Skeletal muscle cell (primary cell): ENCODE measurements at regions not wholly inside any gene's neighbourhood (a gene's known extent, or its start where the extent isn't known, plus 50 kb on each side); places are given as distances from the start of the nearest gene placed in this dataset.

ENCODE experiments used
- DNase-seq: peaks from one replicate; pipeline ENCODE4 v3.0.0-alpha.2; 2010; ENCODE audit warnings: low read depth
- H3K4me3 ChIP-seq: 2 replicates; pipeline ENCODE4 v1.5.1; 2011; ENCODE audit warnings: low read depth, mild to moderate bottlenecking, control low read depth, low read length, moderate library complexity

DNA sequence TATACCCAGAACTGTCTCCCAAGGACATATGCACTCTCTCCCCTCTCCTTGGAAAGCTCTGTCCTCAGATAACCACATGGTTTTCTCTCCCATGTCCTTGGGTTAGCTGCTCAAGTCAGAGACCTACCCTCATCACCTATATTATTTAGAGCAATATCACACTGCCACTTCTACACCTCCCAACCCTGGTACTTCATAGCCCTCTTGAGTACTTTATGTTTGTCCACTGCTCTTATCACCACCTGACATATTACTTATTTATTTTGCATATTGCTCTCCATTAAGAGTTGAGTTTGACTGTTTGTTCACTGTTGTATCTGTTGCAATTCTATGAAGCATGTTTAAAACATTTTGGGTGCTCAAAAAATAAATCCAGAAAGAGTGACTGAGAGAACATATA lies 126.3 kb upstream of the ATP1B1 start:
- H3K4me3 ChIP-seq = no peak overlapping the region
- no peak for DNase-seq

DNA sequence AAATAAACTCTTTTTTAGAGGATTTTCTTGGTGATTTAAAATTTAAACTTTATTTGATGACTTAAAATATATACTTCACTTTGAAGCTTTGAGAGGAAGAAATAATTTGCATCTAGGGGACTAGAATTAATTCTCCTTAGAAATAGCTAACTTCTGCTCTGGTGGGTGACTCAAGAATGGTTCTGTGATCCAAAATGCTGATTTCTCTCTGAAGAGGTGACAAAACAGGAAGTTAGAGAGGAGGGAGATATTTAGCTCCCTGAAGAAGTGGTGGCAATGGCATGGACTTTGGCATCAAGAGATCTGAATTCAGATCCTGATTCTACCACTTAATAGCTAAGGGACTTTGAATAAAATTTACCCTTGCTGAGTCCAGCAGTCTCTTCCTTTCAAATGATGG lies 125.8 kb upstream of the ATP1B1 start:
- H3K4me3 ChIP-seq = no peak overlapping the region
- DNase-seq = no peak

DNA sequence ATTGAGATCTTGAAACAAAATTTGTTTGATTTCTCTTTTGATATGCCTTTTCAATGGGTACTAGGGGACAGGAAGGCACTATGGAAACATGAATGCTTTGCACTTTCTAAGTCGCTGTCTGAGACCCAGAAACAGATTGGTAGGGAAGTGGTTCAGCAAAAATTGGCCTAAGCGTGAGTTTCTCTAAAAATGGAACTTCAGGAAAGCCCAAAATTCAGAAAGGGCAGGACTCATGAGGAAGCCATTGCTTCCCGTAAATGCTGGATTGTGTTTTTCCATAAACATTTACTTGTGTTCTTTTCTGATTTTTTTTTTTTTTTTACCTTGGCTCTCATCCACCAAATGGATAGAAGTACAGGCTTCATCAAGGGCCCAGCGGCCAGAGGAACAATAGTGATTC lies 123.7 kb upstream of the ATP1B1 start:
- no peak overlapping the region for H3K4me3 ChIP-seq
- no peak for DNase-seq

DNA sequence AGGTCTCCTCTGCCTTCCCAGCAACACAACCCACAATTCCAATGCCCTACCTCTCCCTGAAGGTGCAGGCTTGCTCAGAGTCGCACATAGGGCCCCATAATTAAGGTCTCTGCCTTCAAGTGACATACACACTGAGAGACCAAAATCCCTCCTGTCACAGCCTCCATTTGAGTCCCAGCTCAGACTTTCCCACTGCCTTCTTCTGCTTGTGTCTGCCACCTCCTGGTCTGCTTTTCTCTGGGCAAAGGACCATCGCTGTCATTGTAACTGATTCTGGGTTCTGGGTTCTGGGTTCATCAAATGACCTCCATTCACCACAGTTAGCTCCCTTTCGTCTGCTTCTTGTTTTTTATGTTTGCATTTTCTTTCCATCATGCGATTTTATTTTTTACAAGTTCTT lies 119.2 kb upstream of the ATP1B1 start:
- no peak overlapping the region for H3K4me3 ChIP-seq
- no peak for DNase-seq

DNA sequence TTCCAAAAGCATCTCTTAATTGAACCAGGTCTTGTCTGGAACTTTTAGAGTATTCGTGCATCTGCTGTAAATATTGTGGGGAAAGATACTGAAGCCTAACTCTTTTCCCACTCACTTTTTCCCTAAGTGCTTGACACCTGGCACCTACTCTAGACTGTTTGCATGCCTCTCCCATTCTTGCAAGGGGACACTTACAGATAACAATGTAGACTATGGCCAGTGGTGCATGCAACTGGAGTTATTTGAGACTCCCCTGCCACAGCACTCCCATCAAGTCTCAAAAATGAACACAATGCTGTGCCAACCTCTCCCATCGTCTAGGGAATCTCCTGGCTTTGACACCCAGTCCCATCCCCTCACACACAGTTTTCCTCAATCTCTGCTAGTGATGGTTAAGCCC lies 118.6 kb upstream of the ATP1B1 start:
- no peak for DNase-seq
- no peak overlapping the region for H3K4me3 ChIP-seq

DNA sequence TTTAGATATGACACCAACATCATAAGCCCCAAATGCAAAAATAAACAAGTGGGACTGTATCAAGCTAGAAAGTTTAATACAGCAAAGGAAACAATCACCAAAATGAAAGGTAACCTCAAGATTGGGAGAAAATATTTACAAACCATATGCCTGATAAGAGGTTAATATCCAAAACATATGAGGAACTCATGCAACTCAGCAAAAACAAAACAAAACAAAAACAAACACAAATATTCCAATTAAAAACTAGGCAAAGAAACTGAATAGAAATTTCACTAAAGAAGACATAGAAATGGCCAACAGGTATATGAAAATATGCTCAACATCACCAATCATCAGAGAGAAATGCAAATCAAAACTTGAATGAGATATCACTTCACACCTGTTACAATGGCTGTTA lies 116.5 kb upstream of the ATP1B1 start:
- no peak for DNase-seq
- H3K4me3 ChIP-seq = no peak overlapping the region

DNA sequence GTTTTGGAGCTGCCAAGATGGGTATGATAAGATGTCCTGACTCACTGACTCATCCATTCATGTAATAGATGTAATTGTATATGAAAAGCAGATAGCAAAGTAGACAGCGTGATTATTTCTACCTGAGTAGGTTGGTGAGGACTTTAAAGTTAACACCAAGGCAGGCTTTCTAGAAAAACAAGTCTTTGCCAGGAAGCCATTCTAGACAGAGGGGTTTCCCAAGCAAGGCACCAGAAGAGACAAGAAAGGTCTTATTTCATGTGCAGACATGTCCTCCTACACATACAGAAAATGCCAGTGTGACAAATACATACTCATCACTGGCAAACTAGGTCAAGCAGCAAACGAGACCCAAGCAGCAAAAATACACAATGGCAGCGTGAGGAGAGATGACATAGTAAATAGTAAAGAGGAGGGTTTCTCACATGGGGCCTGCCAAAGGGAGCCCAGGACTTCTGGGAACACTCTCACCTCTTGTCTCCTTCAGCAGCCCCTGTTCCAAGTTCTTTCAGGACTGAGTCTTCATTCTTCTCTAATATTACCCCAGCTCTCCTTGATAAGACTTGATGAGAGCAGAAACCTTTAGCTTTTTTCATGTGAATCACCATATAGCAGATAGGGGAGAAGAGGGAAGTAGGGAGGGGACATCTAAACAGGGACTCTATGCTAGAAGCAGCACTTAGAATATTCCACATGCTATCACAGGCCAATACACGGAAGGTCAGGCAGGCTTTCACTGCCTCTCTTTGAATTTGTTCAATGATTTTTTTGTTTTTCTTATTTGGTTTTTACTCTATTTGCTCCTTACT lies 114.6 kb upstream of the ATP1B1 start:
- DNase-seq = no peak
- no peak overlapping the region for H3K4me3 ChIP-seq

DNA sequence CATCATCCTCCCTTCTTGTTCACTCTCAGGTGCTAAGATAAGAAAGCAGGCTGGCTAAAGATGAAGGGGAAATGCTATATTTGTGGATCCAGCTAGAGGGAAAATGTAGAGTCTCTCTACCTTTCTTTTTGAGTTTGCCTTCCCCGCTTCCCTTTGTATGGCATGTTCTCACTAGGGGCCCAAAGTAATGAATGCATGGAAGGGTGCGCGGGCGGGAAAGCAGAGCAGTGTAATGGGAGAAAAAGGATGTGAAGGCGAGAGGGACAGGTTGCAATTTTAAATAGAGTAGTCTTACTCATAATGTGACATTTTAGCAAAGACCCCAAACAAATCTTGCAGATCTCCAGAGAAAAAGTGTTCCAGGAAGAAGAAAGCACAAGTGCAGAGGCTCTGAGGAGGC lies 105.1 kb upstream of the ATP1B1 start:
- H3K4me3 ChIP-seq = no peak overlapping the region
- no peak for DNase-seq

DNA sequence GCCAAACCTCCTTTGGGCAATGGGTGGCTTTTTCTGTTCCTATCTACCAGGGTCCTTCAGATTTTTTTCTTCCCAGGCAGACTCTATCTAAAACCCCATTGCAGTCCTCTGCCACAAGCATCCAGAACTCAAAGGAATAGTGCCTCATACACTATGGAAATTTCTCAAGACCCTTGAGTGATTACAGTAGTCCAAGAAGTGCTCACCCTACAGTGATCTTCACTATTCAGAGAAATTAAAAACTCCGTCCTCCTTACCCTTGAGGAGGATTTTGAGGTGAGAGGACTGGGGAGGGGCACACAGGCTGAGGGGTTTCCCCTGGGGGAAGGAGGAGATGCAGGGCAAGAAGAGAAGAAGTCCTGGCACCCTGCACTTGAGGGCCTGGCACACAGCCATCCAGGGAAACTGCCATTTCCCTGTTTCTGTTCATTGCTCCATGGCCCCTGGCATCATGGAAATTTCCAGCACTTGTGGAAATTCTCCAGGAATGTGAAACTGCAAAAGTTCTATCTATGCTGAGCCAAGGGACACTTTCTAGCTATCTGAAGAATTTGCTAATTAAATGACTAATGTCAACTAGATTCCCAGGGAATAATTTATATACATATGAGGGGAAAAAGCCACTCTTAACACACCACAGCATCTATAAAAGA lies 102.5 kb upstream of the ATP1B1 start:
- DNase-seq = no peak
- no peak overlapping the region for H3K4me3 ChIP-seq

DNA sequence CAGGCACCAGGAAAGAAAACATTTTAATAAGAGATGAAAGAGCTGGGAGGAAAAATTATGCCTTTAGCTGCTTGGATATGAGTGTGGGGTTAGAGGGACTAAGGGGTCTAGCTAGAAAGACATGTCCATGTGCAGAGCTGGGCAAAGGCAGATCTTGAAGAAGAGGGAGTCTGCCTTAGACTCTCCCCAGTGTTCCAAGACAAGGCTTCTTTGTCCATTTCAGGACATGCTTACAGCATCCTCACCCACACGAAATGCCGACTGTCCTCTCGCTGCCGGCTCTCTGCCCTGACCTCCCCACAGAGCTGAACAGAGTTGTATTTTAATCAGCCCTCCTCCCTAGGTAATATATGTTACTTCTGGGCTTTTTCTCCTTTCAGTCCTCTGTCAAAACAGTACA lies 100.7 kb upstream of the ATP1B1 start:
- DNase-seq = no peak
- no peak overlapping the region for H3K4me3 ChIP-seq

DNA sequence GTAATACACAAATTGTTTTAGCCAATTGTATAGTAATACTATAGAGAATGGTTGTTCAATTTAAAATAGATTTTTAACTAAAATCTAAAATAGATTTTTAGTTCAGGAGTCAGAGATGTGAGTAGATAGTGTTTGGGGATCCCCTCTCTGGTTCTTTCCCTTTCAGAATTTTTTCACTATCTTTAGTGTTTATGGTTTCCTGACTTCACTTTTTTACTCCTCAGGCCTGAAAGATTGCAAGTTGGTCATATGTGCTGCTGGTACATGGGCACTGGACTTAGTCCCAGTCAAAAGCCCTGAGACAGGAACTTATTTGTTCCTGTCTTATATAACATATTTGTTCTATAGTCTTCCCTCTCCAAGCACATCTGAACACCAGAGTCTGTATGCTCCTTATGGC lies 96.8 kb upstream of the ATP1B1 start:
- no peak overlapping the region for H3K4me3 ChIP-seq
- DNase-seq = no peak

DNA sequence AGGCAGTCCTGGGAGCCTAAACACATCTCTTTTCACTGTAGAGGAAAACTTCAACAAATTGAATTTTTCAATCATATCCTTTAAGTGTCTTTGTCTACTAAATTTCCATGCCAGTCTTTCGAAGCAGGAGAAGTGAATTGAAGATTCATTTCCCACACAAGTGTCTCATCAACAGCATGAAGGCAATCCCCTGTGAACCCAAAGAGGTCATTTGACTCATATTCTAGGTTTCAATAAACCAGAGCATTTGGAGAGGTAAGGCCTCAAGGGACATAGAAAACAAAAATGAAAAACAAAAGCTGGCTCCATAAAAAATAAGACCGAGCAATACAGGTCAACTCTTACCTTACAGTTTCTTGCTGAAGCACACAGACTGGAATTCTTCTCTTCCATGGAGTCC lies 94.1 kb upstream of the ATP1B1 start:
- H3K4me3 ChIP-seq = no peak overlapping the region
- no peak for DNase-seq

DNA sequence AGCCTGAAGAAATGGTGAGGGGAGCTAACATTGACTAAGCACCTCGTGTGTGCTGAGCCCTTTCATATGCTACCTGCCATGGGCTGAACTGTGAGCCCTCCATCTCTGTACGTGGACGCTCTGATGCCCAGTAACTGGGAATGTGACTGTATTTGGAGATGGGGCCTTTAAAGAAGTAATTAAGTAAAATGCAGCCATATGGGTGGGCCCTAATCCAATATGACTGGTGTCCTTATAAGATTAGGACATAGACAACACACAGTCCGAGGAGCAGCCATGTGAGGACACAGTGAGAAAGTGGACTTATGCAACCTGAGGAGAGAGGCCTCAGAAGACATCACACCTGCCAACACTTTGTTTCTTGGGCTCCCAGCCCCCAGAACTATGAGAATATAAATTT lies 92.7 kb upstream of the ATP1B1 start:
- no peak for DNase-seq
- H3K4me3 ChIP-seq = no peak overlapping the region

DNA sequence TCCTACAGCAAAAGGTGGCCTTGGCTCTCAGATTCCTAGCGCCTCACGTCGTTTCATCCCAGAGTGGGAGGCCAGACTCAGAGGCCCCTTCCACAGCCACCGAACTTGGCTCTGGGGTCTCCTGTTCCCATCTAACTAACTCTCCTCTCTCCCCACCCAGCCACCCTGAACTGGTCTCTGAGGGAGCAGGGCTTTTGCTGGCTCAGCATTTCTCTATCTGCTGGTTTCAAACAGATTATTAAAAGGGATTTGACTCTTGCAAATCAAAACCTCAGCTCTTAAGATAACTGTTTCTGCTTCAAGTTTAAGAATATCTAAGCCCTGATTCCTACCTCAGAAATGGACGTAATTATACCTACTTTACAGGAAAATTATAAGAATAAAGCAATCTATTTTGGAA lies 91.0 kb upstream of the ATP1B1 start:
- no peak for DNase-seq
- H3K4me3 ChIP-seq = no peak overlapping the region

DNA sequence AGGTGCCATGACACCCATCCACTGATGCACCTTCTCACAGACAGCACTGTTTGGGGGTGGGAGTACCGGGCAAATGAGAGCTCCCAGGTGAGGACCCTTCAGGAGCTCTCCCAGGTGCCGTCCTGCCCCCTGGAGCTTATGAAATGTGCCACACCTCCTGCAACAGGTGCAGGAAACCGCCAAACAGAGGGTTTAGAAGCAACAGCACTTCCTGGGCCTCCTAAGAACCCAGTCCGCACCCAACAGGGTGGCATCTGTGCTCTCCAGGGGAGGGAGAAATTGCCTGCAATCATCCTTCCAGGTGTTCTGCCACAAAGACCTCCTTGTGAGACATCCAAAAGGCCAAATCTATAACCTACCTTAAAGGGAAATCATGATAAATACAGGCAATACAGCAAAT lies 87.7 kb upstream of the ATP1B1 start:
- DNase-seq = no peak
- no peak overlapping the region for H3K4me3 ChIP-seq

DNA sequence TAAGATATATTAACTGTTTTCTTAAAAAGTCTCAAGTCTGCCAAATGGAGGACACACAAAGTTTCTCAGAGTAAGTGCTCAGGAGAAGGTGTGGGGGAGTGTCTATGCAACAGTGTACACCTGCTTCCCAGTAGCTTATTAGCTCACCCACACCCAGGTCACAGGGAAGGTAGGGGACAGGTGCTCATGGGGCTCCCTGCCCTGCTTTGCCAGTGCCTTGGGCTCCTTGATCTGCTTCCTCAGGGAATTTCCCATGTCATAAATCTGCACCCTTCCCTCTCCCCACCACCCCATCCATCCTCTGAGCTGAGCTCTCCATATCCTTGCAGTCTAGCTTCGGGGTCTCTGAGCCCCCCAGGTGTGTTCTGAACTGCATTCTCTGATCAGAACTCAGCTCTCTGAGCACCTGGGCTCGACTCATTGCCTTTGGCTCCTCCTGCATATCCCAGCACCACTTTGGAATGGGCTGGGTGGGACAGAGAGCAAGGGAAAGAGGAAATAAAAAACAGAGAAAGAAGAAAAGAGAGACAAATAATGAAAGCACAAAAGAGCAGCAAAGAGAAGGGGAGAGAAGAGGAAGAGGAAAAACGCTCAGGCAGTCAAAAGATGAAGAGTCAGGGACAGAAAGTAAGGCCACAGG lies 87.0 kb upstream of the ATP1B1 start:
- no peak for DNase-seq
- no peak overlapping the region for H3K4me3 ChIP-seq

DNA sequence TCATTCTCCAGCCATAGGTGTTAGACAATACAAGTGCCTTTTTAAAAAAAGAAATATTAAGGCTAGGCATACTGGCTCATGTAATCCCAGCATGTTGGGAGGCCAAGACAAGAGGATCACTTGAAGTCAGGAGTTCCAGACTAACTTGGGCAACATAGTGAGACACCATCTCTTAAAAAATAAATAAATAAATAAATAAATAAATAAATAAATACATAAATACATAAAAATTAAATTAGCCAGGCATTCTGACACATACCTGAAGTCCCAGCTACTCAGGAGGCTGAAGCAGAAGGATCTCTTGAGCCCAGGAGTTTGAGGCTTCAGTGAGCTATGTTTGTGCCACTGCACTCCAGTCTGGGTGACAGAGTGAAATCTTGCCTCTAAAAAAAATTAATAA lies 85.8 kb upstream of the ATP1B1 start:
- no peak for DNase-seq

DNA sequence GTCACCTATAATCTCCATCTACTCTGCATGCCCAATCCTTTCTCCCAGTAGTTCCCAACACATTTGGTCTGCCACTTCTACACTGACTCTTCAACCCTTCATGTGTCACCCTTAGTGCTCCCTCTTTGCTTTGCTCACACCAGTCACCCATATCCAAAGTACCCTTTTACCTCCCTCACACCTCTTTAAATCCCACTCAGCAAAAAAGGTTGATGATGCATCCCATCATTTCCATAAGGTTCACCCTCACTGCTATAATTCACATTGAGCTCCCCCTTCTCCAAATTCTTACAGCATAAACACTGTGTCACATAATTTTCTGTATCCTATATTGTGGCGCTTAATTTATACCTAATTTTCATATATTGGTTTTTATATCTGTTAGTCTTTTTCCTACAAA lies 83.8 kb upstream of the ATP1B1 start:
- no peak for DNase-seq
- H3K4me3 ChIP-seq = no peak overlapping the region

More for the DNA sequence above, 85.8 kb upstream of the ATP1B1 start:
- H3K4me3 ChIP-seq = no peak overlapping the region

DNA sequence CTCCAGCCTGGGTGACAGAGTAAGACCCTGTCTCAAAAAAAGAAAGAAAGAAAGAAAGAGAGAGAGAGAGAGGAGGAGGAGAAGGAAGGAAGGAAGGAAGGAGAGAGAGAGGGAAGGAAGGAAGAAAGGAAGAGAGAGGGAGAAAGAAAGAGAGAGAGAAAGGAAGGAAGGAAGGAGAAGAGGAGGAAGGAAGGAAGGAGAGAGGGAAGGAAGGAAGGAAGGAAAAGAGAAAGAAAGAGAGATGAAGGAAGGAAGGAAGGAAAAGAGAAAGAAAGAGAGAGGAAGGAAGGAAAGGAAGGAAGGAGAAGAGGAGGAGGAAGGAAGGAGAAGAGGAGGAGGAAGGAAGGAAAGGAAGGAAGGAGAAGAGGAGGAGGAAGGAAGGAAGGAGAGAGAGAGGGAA lies 82.2 kb upstream of the ATP1B1 start:
- no peak overlapping the region for H3K4me3 ChIP-seq
- DNase-seq = no peak

DNA sequence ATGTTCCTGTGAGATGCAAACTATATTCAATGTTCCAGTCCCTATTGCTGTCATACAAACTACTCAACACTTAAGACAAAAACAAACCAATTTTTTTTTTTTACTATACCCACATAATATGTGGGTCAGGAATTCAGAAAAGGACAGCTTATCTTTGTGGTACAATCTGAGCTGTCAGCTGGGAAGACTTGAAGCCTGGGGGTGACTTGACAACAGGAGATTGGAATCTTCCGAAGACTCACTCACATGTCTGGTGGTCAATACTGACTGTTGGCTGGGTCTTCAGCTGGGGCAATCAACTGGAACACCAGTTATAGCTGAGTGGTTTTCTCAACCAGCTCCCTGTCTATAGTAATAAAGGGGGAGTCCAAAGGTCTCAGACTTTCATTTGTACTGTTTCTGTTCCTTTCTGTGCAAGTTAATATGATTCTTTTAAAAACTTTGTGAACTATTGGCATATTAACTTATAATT lies 81.7 kb upstream of the ATP1B1 start:
- no peak for DNase-seq
- H3K4me3 ChIP-seq = no peak overlapping the region

DNA sequence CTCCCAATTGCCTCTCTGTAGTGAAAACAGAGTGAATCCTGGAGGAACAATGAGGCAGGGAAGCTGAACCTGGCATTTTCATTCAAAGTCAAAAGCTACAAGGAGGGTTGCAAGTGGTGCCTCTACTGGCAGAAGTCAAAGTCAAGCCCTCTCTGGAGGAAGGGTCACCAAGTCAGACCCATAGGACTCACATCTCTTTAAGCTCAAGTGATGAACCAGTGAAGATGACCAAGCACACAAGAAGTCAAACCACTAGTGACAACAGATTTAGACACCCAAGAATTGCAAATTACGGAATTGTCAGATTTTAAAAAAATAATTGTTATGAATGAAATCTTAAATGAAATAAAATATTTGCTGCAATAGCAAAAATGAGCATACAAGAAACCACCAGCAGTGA lies 81.1 kb upstream of the ATP1B1 start:
- H3K4me3 ChIP-seq = no peak overlapping the region

More for the DNA sequence above, 81.1 kb upstream of the ATP1B1 start:
- DNase-seq = no peak
